DMS53 (cell line): ENCODE measurements at regions not wholly inside any gene's neighbourhood (a gene's known extent, or its start where the extent isn't known, plus 50 kb on each side); places are given as distances from the start of the nearest gene placed in this dataset.
"Not testable (repeated sequence)": the region's sequence is repeated elsewhere in the genome, so short reads cannot be mapped to it uniquely, and the experiment has no call there.

Source experiments
- DNase-seq: peaks from one replicate; lab custom pipeline; 2025; lab: John Stamatoyannopoulos, UW

- DNase-seq, result no peak
These were observed 55.9 kb upstream of the ALB start for GRCh38 chr4:73348185-73348584.

- no peak for DNase-seq
These were observed 56.6 kb upstream of the ALB start for GRCh38 chr4:73347497-73347896.

GRCh38 chr4:73345399-73345975 is 58.6 kb upstream of the ALB start:
- DNase-seq, result peak; percentile 33

- no peak for DNase-seq
These were observed 60.0 kb upstream of the ALB start for GRCh38 chr4:73344106-73344505.

GRCh38 chr4:73343432-73343831 is 60.7 kb upstream of the ALB start:
- no peak for DNase-seq

GRCh38 chr4:73341454-73341853 is 62.6 kb upstream of the ALB start:
- DNase-seq, result peak; percentile 80

GRCh38 chr4:73340917-73341316 is 63.2 kb upstream of the ALB start:
- no peak for DNase-seq

- no peak for DNase-seq
These were observed 68.4 kb upstream of the ALB start for GRCh38 chr4:73335679-73336078.

GRCh38 chr4:73332012-73332411 is 72.1 kb upstream of the ALB start:
- not testable (repeated sequence) for DNase-seq

GRCh38 chr4:73329300-73329699 is 70.7 kb upstream of the ANKRD17 start:
- DNase-seq, result no peak

GRCh38 chr4:73325776-73326175 is 67.2 kb upstream of the ANKRD17 start:
- not testable (repeated sequence) for DNase-seq

GRCh38 chr4:73317092-73317491 is 58.5 kb upstream of the ANKRD17 start:
- no peak for DNase-seq

GRCh38 chr4:73315091-73315490 is 56.5 kb upstream of the ANKRD17 start:
- DNase-seq, result no peak

GRCh38 chr4:73312967-73313366 is 54.4 kb upstream of the ANKRD17 start:
- no peak for DNase-seq

- DNase-seq, result peak; percentile 48
These were observed 52.8 kb upstream of the ANKRD17 start for GRCh38 chr4:73311428-73311827.

- no peak for DNase-seq
These were observed 50.6 kb upstream of the ANKRD17 start for GRCh38 chr4:73309211-73309610.
